ENCODE measurements at regions not wholly inside any gene's neighbourhood (a gene's known extent, or its start where the extent isn't known, plus 50 kb on each side); places are given as distances from the start of the nearest gene placed in this dataset.

- no peak for DNase-seq (ENCODE audit: low read depth in 1 of 2, low spot score in 1 of 2)
- in situ Hi-C loops (cut with HindIII; ENCODE audit: low pct_unique_long_range_greater_than_20kb, low sequenced_read_pairs) = no loop called here
- TF ChIP-seq JUND (IDR thresholded peaks at IDR 0.05; ENCODE audit: low read depth) = no peak
These were observed 269.3 kb downstream of the TBL1XR1 start for GRCh38 chr3:176927706-176928581.

- in situ Hi-C loops (cut with HindIII; ENCODE audit: low pct_unique_long_range_greater_than_20kb, low sequenced_read_pairs) = no loop called here
- DNase-seq (ENCODE audit: low read depth in 1 of 2, low spot score in 1 of 2) = no peak
- no peak for TF ChIP-seq JUND (IDR thresholded peaks at IDR 0.05; ENCODE audit: low read depth)
These were observed 270.0 kb downstream of the TBL1XR1 start for GRCh38 chr3:176927280-176927679.

DNA sequence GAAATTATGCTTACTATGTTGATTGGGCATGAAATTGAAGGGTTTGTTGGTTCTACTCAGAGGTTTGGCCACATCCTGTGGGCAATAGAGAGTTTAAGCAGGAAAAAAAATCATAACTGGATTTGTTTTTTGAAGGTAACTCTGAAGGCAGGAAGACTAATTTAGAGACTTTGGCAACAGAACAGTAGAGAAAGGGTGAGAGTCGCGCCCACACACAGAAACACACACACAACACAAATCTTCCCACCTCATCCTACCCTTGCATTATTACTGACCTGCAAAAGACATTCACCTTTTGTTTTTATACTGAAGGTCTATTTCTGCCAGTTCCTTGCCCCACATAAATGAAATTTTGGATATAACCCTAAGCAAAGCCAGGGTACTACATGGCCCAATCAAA is 270.6 kb downstream of the TBL1XR1 start:
- no peak for DNase-seq (ENCODE audit: low read depth in 1 of 2, low spot score in 1 of 2)
- no peak for TF ChIP-seq JUND (IDR thresholded peaks at IDR 0.05; ENCODE audit: low read depth)
- in situ Hi-C loops (cut with HindIII; ENCODE audit: low pct_unique_long_range_greater_than_20kb, low sequenced_read_pairs) = no loop called here

GRCh38 chr3:176926034-176926433 is 271.2 kb downstream of the TBL1XR1 start:
- in situ Hi-C loops (cut with HindIII; ENCODE audit: low pct_unique_long_range_greater_than_20kb, low sequenced_read_pairs) = no loop called here
- DNase-seq (ENCODE audit: low read depth in 1 of 2, low spot score in 1 of 2) = peak in 1 of 2 experiments; percentile 53

GRCh38 chr3:176920766-176921160 is 276.5 kb downstream of the TBL1XR1 start:
- DNase-seq (ENCODE audit: low read depth in 1 of 2, low spot score in 1 of 2) = peak; percentile 52 to 93
- in situ Hi-C loops (cut with HindIII; ENCODE audit: low pct_unique_long_range_greater_than_20kb, low sequenced_read_pairs) = no loop called here
- no peak for TF ChIP-seq JUND (IDR thresholded peaks at IDR 0.05; ENCODE audit: low read depth)

More at GRCh38 chr3:176926034-176926433, 271.2 kb downstream of the TBL1XR1 start:
- TF ChIP-seq JUND (IDR thresholded peaks at IDR 0.05; ENCODE audit: low read depth) = no peak

DNA sequence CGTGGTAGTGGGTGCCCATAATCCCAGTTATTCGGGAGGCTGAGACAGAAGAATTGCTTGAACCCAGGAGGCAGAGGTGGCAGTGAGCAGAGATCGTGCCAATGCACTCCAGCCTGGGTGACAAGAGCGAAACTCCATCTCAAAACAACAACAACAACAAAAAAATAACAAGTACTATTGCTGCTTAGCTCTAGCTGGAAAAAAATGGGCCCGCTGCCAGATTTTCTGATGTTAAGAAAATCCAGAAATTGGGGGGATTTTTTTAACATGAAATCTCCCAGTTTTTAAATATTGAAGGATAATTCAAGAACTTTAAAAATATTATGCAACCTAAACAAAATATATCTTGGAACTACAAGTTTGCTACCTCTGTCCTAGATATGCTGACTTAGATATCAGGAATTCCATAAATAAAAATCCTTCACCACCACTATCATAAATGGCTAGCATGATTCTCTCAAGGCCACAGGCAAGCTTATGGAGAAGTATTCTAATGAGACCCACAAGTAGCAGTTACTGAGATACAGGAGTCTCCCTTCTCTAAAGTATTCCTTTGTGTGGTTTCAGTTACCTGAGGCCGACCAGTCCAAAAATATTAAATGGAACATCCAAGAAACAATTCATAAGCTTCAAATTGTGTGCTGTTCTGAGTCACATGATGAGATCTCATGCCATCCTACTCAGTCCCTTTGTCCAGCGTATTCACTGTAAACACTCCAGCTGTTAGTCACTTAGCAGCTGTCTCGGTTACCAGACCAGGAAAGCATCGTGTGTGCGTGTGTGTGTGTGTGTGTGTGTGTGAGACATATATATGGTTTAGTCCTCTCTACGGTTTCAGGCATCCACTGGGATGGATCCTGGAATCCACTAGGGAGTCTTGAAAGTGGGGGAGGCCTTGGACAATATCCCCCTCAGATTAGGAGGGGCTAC is 277.2 kb downstream of the TBL1XR1 start:
- in situ Hi-C loops (cut with HindIII; ENCODE audit: low pct_unique_long_range_greater_than_20kb, low sequenced_read_pairs) = no loop called here
- no peak for TF ChIP-seq JUND (IDR thresholded peaks at IDR 0.05; ENCODE audit: low read depth)

GRCh38 chr3:176916777-176917176 is 280.5 kb downstream of the TBL1XR1 start:
- in situ Hi-C loops (cut with HindIII; ENCODE audit: low pct_unique_long_range_greater_than_20kb, low sequenced_read_pairs) = no loop called here

More for the DNA sequence above, 277.2 kb downstream of the TBL1XR1 start:
- DNase-seq (ENCODE audit: low read depth in 1 of 2, low spot score in 1 of 2) = peak in 1 of 2 experiments; percentile 77

DNA sequence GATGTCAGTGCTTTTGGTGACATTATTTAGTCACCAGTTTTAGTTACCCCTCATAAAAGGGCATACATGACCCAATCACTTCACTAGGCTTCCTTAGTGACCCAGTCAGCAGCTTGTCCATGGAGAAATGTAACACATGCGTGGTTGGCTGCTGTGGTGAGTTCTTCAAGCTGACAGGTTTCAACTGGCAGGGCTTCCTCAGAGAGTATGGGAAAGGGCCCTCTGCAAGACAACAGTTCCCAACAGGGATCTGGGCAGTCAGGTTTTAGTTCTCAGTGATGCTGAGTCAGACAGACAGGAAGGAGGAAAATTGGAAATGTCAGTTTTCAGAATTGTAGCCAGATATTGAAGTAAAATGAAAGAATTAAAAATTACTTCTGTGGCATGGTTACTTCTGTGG is 282.5 kb downstream of the TBL1XR1 start:
- DNase-seq (ENCODE audit: low read depth in 1 of 2, low spot score in 1 of 2) = no peak
- in situ Hi-C loops (cut with HindIII; ENCODE audit: low pct_unique_long_range_greater_than_20kb, low sequenced_read_pairs) = no loop called here
- TF ChIP-seq JUND (IDR thresholded peaks at IDR 0.05; ENCODE audit: low read depth) = no peak

More at GRCh38 chr3:176916777-176917176, 280.5 kb downstream of the TBL1XR1 start:
- no peak for TF ChIP-seq JUND (IDR thresholded peaks at IDR 0.05; ENCODE audit: low read depth)
- DNase-seq (ENCODE audit: low read depth in 1 of 2, low spot score in 1 of 2) = peak in 1 of 2 experiments; percentile 95

DNA sequence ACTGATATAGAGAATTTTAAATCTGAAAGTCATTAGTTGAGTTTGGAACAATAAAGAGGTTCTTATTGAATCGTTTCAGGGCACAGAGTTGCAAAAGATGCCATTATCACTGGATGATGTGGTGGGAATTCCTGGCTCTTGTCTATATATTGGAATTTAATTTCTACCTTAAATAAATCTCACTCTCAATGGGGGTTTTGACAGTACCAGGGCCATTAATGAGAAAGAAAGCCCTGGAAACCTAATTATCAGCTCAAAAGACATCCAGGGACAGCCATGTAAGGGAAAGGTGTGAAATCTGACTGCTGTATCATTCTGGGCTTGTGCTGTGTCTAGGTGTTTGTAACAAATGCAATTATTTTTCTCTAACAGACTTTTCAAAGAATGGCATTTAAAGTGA is 285.7 kb downstream of the TBL1XR1 start:
- no peak for DNase-seq (ENCODE audit: low read depth in 1 of 2, low spot score in 1 of 2)
- in situ Hi-C loops (cut with HindIII; ENCODE audit: low pct_unique_long_range_greater_than_20kb, low sequenced_read_pairs) = no loop called here
- TF ChIP-seq JUND (IDR thresholded peaks at IDR 0.05; ENCODE audit: low read depth) = no peak

GRCh38 chr3:176909044-176909443 is 288.2 kb downstream of the TBL1XR1 start:
- no peak for DNase-seq (ENCODE audit: low read depth in 1 of 2, low spot score in 1 of 2)
- TF ChIP-seq JUND (IDR thresholded peaks at IDR 0.05; ENCODE audit: low read depth) = no peak
- in situ Hi-C loops (cut with HindIII; ENCODE audit: low pct_unique_long_range_greater_than_20kb, low sequenced_read_pairs) = no loop called here

DNA sequence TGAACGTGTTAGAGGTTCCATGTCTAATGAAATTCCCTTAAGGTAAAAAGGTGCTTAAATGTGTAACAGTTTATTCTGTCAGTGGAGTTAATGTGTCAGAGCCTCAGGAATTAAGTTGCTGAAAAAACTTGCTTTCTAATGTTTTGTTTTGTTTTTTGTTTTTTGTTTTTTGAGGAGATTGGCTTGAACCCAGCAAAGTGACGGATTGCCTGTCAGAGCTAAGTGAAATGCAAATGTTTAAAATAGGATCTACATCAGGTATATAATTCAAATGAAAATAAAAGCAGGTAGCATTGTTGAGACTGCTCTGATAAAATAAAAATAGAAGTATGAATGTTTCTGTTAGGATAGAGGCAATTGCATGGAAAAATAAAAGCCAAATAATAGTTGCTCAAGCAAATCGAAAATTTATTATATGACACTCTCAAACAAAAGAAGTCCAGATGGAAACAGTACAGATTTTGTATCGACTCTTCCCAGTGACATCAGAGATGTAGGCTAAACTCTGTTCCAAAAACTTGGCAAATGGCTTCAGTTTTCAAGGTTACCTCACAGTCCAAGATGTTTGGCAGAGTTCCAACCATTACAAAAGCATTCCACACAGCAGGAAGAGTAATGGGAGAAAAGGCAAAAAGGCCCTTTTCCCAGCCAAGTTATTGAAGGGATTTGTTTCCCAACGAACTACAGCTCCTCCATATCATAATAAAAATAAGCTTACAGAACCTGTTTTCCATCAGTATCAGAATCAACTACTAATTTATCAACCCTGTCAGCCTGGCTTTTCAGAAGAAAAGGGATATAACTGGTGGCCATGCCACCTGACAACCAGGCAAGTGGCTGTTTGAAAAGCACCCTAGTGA is 291.0 kb downstream of the TBL1XR1 start:
- in situ Hi-C loops (cut with HindIII; ENCODE audit: low pct_unique_long_range_greater_than_20kb, low sequenced_read_pairs) = no loop called here
- peak in 1 of 2 experiments; percentile 90 for DNase-seq (ENCODE audit: low read depth in 1 of 2, low spot score in 1 of 2)
- peak; percentile 69; the same call in 1 of the 2 replicates for TF ChIP-seq JUND (IDR thresholded peaks at IDR 0.05; ENCODE audit: low read depth)

- no peak for TF ChIP-seq JUND (IDR thresholded peaks at IDR 0.05; ENCODE audit: low read depth)
- in situ Hi-C loops (cut with HindIII; ENCODE audit: low pct_unique_long_range_greater_than_20kb, low sequenced_read_pairs) = no loop called here
- DNase-seq (ENCODE audit: low read depth in 1 of 2, low spot score in 1 of 2) = no peak
These were observed 292.0 kb downstream of the TBL1XR1 start for GRCh38 chr3:176905331-176905730.
